ENCODE measurements at regions not wholly inside any gene's neighbourhood (a gene's known extent, or its start where the extent isn't known, plus 50 kb on each side); places are given as distances from the start of the nearest gene placed in this dataset.
"Not testable (repeated sequence)": the region's sequence is repeated elsewhere in the genome, so short reads cannot be mapped to it uniquely, and the experiment has no call there.

GRCh38 chr10:28733245-28733644 lies 55.9 kb downstream of the BAMBI start:
- DNase-seq (ENCODE audit: low spot score) = no peak

GRCh38 chr10:28733647-28734046 lies 56.3 kb downstream of the BAMBI start:
- DNase-seq (ENCODE audit: low spot score) = no peak

- DNase-seq (ENCODE audit: low spot score) = no peak
Observed at GRCh38 chr10:28734938-28735759, 57.8 kb downstream of the BAMBI start.

DNA sequence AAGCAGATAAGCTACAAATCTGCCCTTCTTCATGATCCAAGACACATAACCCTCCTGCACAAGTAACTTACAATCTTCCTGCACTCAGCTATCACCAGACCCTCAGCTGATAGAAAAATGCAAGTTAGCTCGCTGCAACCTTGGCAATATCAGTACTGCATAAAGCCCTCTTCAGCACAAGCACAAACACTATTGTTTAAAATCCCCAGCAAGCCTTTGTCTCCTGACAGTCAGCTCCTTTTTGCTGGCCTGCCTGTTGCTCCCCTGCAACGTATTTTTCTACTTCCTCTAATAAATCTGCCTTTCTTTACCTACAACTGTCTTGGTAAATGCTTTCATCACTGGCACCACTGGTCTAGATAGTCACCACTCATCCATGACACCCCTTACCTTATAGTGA lies 59.8 kb downstream of the BAMBI start:
- no peak for DNase-seq (ENCODE audit: low spot score)

GRCh38 chr10:28738200-28738599 lies 60.9 kb downstream of the BAMBI start:
- no peak for DNase-seq (ENCODE audit: low spot score)

DNA sequence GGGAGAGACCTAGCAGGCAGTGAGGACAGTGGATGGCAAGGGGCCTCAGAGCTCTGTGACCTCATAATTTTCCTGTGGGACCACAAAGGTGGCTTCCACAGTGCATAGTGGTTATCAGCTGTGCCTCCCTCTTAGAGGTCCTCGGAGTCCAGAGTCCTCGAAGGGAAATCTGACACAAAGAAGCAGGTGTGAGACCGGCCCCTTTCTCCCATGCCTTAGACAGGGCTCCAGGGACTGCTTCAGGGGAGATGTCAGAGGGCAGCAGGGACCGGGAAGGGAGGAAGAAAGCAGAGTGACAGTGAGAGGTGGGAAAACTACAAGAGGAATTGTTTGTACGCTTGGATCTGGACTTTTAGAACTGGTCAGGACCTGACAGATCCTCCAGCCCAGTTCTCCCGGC lies 66.3 kb downstream of the BAMBI start:
- DNase-seq (ENCODE audit: low spot score) = no peak

DNA sequence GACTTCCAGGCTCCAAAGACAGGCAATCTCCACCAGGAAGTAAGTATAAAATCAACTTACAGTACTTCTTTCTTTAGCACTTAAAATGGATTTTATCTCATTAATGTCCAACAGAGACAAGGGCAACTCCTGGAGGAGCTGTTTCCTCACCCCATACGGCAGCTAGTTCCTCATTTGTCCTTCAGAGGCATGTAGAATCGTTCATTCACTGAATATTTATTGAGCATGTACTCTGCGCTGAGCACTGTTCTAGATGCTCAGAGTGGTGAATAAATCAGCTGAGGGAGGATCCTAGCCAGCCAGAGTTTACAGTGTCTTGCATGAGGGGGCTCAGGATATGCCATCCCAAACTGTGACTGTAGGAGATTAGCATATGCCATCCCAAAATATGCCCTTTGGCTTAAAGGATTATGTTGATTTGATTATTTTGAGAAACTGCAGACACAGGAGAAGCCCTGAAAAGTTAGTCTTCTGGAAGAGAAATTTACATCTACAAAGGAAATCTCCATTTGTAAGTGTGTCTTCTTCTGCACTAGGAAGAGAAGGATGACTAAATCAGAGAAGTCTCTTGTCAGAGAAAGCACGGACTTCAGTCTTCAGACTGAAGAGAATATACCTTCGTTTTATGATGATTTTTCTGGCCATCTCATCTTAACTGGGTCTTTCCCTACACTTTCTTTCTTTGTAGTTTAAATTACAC lies 66.9 kb downstream of the BAMBI start:
- DNase-seq (ENCODE audit: low spot score) = no peak

- no peak for DNase-seq (ENCODE audit: low spot score)
Observed at GRCh38 chr10:28754930-28755718, 77.8 kb downstream of the BAMBI start.

- no peak for DNase-seq (ENCODE audit: low spot score)
Observed at GRCh38 chr10:28761084-28761846, 83.9 kb downstream of the BAMBI start.

GRCh38 chr10:28763471-28764170 lies 86.3 kb downstream of the BAMBI start:
- DNase-seq (ENCODE audit: low spot score) = no peak

- no peak for DNase-seq (ENCODE audit: low spot score)
Observed at GRCh38 chr10:28765641-28766040, 88.3 kb downstream of the BAMBI start.

DNA sequence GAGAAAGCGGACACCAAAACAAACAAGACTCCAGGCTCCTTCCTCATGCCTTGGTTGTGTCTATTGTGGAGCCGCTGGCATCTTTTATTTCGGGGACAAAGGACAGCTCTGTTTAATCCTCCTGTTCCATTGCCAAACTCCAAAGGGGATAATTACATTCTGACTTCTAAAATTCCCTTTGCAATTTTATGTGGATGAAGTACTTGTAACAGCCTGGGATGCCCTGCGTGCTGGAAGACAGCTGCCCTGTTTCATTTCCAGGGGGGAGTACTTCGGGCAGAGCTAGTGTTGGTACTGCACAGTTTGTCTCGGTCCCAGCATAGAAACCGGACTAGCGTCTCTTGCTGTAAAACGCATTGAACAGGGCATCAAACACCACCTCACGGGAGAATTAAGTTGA lies 90.9 kb downstream of the BAMBI start:
- DNase-seq (ENCODE audit: low spot score) = no peak

DNA sequence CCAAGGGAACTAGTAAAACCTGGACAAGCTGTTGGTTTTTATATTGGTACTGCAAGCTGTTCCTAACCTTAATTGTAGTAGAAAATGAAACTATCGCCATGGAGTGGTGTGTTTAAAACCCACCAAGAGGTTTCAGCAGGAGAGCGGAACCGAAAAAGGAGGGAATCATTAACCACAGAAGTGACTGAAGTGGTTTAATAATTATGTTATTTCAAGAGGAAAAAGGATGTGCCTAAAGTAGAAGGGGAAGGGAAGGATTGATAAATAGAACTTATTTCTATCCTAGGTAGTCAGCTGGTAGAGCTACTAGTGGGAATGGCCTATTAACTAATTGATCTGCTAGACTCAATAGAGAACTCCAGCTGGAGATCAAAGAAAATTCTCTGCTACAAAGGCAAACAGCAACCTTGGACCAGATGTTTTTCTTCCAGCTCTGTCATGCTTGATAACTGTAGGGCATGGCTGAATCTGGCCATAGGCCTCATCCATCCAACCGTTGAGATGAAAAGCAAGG lies 91.8 kb downstream of the BAMBI start:
- no peak for DNase-seq (ENCODE audit: low spot score)

DNA sequence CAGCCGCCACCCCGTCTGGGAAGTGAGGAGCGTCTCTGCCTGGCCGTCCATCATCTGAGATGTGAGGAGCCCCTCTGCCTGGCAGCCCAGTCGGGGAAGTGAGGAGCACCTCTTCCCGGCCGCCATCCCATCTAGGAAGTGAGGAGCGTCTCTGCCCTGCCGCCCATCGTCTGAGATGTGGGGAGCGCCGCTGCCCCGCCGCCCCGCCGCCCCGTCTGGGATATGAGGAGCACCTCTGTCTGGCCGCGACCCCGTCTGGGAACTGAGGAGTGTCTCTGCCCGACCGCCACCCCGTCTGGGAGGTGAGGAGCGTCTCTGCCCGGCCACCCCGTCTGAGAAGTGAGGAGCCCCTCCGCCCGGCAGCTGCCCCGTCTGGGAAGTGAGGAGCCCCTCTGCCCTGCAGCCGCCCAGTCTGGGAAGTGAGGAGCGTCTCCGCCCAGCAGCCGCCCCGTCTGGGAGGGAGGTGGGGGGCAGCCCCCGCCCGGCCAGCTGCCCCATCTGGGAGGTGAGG lies 94.3 kb downstream of the BAMBI start:
- not testable (repeated sequence) for DNase-seq (ENCODE audit: low spot score)

DNA sequence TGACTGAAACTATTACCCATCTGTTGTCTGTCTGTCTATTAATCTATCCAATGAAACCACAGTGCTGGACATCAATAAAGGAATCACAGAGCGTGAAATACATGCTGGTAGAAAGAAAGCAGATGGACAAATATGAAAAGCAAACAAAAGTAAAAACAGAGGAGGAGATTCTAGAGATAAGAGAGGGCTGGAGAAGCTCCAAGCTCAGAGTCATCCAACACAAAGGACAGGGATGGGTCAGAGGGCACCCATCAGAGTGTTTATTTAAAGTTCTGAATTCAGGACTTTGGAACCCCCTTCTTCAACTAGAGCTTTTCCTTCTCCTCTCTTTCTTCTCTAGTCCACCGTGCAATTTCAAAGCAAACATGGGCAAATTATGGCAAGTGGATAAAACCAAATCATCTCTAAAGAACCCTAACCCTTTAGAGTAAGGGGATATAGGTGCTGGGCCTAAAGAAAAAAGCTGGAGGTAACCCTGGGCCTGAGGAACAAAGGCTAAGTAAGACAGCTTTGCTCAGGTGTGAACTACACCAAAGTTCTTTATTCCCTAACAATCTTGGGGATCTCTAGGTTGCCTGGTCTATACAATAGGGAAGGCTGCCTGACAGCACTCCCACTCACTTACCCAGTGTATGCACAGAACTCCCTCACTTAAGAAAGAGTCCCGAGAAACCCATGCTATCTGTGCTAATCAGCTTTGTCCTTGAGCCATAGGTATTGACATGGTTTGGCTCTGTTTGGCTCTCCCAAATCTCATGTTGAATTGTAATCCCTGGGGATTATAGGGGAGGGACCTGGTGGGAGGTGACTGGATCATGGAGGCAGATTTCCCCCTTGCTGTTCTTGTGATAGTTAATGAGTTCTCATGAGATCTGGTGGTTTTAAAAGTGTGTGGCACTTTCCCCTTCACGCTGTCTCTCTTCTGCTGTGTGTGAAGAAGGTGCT lies 97.0 kb downstream of the BAMBI start:
- no peak for DNase-seq (ENCODE audit: low spot score)

DNA sequence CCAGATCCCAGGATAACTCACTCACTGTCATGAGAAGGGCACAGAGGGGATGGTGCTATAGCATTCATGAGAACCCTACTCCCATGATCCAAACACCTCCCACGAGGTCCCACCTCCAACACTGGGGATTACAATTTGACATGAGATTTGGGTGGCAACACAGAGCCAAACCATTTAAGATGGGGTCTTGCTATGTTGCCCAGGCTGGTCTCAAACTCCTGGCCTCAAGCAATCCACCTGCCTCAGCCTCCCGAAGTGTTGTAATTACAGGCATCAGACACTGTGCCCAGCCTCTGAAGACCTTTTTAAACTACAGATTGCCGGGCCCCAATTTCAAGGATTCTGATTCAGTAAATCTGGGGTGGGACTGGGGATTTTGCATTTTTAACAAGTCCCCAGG lies 98.5 kb downstream of the BAMBI start:
- DNase-seq (ENCODE audit: low spot score) = no peak

GRCh38 chr10:28776519-28776918 lies 99.2 kb downstream of the BAMBI start:
- DNase-seq (ENCODE audit: low spot score) = no peak

- no peak for DNase-seq (ENCODE audit: low spot score)
Observed at GRCh38 chr10:28777911-28778310, 100.6 kb downstream of the BAMBI start.

DNA sequence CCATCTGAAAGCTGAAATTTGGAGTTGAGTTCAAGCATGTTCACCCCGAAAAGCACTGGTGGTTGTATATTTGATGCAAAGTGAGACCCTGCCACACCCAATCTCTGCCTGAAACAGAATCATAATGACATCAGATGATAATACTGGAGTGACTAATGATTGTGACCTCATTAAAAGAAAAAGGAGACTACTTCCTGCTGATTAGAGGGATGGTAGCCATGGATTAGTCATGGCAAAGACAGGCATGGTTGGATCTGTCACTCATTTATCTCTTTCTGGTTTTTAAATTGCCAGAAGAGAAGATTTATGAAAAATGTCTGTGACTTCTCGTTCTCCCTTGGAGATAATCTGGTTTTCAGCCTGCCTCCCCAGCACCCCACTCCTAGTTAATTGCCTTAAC lies 101.2 kb downstream of the BAMBI start:
- DNase-seq (ENCODE audit: low spot score) = no peak

DNA sequence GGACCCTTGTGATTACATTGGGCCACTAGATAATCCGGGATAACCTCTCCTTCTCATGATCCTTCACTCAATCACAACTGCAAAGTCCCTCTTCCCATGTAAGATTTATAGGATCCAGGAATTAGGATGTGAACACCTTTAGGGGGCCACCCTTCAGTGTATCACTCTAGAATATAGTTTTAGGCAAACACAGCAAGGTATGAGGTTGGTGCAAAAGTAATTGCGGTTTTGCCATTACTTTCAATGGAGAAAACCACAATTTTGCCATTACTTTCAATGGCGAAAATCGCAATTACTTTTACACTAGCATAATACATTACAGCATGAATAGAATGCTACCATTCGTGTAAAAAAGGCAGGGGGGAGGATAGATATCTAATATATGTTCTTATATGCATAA lies 104.0 kb downstream of the BAMBI start:
- no peak for DNase-seq (ENCODE audit: low spot score)
